ENCODE measurements at regions not wholly inside any gene's neighbourhood (a gene's known extent, or its start where the extent isn't known, plus 50 kb on each side); places are given as distances from the start of the nearest gene placed in this dataset.

DNA sequence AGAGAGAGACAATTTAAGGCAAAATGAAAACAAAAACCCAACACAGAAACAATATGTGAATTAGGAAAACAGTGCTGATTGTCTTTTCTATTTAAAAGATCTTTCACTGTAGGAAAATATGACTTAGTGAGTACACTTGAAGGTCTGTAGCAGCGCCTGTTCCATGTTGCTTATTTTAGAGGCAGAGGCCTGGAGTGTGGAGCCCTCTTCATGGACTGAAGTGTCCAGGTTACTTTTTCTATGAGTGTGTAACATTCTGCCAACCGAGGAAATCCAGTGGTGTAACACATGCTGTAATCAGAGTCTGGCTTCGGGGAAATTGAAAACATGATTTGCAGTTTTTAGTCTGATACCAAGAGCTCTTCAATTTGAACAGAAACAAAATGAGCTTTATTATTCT lies 64.0 kb upstream of the GPRIN3 start:
- TF ChIP-seq, protein P1, sequence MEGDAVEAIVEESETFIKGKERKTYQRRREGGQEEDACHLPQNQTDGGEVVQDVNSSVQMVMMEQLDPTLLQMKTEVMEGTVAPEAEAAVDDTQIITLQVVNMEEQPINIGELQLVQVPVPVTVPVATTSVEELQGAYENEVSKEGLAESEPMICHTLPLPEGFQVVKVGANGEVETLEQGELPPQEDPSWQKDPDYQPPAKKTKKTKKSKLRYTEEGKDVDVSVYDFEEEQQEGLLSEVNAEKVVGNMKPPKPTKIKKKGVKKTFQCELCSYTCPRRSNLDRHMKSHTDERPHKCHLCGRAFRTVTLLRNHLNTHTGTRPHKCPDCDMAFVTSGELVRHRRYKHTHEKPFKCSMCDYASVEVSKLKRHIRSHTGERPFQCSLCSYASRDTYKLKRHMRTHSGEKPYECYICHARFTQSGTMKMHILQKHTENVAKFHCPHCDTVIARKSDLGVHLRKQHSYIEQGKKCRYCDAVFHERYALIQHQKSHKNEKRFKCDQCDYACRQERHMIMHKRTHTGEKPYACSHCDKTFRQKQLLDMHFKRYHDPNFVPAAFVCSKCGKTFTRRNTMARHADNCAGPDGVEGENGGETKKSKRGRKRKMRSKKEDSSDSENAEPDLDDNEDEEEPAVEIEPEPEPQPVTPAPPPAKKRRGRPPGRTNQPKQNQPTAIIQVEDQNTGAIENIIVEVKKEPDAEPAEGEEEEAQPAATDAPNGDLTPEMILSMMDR (IDR thresholded peaks at IDR 0.05; ENCODE audit: insufficient read depth, low read length) = no peak
- TF ChIP-seq, protein P2, sequence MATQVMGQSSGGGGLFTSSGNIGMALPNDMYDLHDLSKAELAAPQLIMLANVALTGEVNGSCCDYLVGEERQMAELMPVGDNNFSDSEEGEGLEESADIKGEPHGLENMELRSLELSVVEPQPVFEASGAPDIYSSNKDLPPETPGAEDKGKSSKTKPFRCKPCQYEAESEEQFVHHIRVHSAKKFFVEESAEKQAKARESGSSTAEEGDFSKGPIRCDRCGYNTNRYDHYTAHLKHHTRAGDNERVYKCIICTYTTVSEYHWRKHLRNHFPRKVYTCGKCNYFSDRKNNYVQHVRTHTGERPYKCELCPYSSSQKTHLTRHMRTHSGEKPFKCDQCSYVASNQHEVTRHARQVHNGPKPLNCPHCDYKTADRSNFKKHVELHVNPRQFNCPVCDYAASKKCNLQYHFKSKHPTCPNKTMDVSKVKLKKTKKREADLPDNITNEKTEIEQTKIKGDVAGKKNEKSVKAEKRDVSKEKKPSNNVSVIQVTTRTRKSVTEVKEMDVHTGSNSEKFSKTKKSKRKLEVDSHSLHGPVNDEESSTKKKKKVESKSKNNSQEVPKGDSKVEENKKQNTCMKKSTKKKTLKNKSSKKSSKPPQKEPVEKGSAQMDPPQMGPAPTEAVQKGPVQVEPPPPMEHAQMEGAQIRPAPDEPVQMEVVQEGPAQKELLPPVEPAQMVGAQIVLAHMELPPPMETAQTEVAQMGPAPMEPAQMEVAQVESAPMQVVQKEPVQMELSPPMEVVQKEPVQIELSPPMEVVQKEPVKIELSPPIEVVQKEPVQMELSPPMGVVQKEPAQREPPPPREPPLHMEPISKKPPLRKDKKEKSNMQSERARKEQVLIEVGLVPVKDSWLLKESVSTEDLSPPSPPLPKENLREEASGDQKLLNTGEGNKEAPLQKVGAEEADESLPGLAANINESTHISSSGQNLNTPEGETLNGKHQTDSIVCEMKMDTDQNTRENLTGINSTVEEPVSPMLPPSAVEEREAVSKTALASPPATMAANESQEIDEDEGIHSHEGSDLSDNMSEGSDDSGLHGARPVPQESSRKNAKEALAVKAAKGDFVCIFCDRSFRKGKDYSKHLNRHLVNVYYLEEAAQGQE (IDR thresholded peaks at IDR 0.05; ENCODE audit: insufficient replicate concordance, low read depth) = no peak
- TF ChIP-seq GABPA (IDR thresholded peaks at IDR 0.05; ENCODE audit: low read depth) (no peak), POLR2AphosphoS5 (IDR thresholded peaks at IDR 0.05; ENCODE audit: low read depth) (no peak)

All from HL-60 (cell line).